Inferior parietal cortex (tissue), 1 donor: ENCODE measurements at regions not wholly inside any gene's neighbourhood (a gene's known extent, or its start where the extent isn't known, plus 50 kb on each side); places are given as distances from the start of the nearest gene placed in this dataset.
A peak's percentile ranks its signal among the peaks of the same experiment; 100 is the strongest.

Experiments used
- DNase-seq: peaks from one replicate; pipeline ENCODE4 v3.0.0-alpha.2; 2016; ENCODE audit errors: extremely low spot score

GRCh38 chr5:4628645-4629385, 511.3 kb upstream of the ADAMTS16 start:
- no peak for DNase-seq

- no peak for DNase-seq
Observed at GRCh38 chr5:4630031-4630430, 510.1 kb upstream of the ADAMTS16 start.

- DNase-seq, result no peak
Observed at GRCh38 chr5:4634342-4634741, 505.8 kb upstream of the ADAMTS16 start.

GRCh38 chr5:4636378-4636777, 503.8 kb upstream of the ADAMTS16 start:
- no peak for DNase-seq

GRCh38 chr5:4639946-4640345, 500.2 kb upstream of the ADAMTS16 start:
- DNase-seq, result no peak

GRCh38 chr5:4640795-4641194, 499.3 kb upstream of the ADAMTS16 start:
- peak; percentile 5 for DNase-seq

GRCh38 chr5:4642525-4642924, 497.6 kb upstream of the ADAMTS16 start:
- no peak for DNase-seq

- DNase-seq, result no peak
Observed at GRCh38 chr5:4643190-4643589, 496.9 kb upstream of the ADAMTS16 start.

GRCh38 chr5:4643960-4644359, 496.2 kb upstream of the ADAMTS16 start:
- DNase-seq, result no peak

GRCh38 chr5:4646715-4647375, 493.3 kb upstream of the ADAMTS16 start:
- DNase-seq, result no peak

GRCh38 chr5:4647955-4648354, 492.2 kb upstream of the ADAMTS16 start:
- DNase-seq, result no peak

- DNase-seq, result no peak
Observed at GRCh38 chr5:4651806-4652565, 488.1 kb upstream of the ADAMTS16 start.

GRCh38 chr5:4653475-4653874, 486.7 kb upstream of the ADAMTS16 start:
- DNase-seq, result no peak

GRCh38 chr5:4659851-4660250, 480.3 kb upstream of the ADAMTS16 start:
- no peak for DNase-seq

- DNase-seq, result no peak
Observed at GRCh38 chr5:4661326-4661725, 478.8 kb upstream of the ADAMTS16 start.

- DNase-seq, result no peak
Observed at GRCh38 chr5:4661836-4662235, 478.3 kb upstream of the ADAMTS16 start.

GRCh38 chr5:4662756-4663155, 477.4 kb upstream of the ADAMTS16 start:
- DNase-seq, result no peak

- no peak for DNase-seq
Observed at GRCh38 chr5:4665911-4666310, 474.2 kb upstream of the ADAMTS16 start.

GRCh38 chr5:4674166-4674565, 466.0 kb upstream of the ADAMTS16 start:
- no peak for DNase-seq

- DNase-seq, result no peak
Observed at GRCh38 chr5:4676934-4677333, 463.2 kb upstream of the ADAMTS16 start.

- DNase-seq, result no peak
Observed at GRCh38 chr5:4684946-4685345, 455.2 kb upstream of the ADAMTS16 start.

- no peak for DNase-seq
Observed at GRCh38 chr5:4698596-4698995, 441.5 kb upstream of the ADAMTS16 start.

GRCh38 chr5:4699592-4699991, 440.5 kb upstream of the ADAMTS16 start:
- DNase-seq, result no peak
